ENCODE measurements at regions not wholly inside any gene's neighbourhood (a gene's known extent, or its start where the extent isn't known, plus 50 kb on each side); places are given as distances from the start of the nearest gene placed in this dataset.

DNA sequence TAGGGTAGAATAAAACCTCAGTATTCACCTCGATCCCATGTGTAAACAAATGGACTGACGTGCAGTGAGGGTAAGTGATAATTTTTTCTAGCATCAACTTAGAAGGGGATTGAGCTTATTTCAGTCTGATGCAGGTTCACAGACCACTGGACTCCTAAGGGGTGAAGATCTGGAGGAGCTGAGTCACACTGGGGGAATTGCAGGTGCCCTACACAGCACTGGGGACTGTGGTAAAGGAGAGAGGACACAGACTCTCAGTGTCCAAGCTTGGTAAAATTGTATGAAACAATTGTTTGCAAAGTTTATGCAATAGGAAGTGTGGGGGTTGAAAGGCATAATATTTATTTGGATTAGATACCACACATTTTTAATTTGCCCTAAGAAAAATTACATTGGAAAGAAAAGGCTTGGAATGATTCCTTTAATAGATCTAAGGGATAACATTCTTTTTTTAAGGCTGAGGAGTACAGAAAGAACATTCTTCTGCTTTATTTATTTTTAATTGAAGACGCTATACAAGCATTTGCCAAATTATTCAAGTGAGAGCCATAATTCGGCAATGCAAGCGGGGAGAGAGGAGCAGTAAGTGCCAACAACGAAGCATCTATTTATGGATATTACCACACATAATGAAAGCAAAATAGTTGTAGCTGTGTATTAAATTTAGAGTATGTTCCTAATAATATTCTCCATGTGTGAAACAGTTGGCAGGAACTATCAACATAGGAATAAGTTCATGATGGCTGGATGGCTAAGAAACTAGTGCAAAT is 766.9 kb upstream of the ADAMTS16 start:
- no peak for TF ChIP-seq CTCF (IDR thresholded peaks at IDR 0.05)
- TF ChIP-seq POLR2A (IDR thresholded peaks at IDR 0.05) = no peak

All from Peyer's patch (tissue), 4 donors.